Hepatocyte (in vitro differentiated cells): ENCODE measurements at regions not wholly inside any gene's neighbourhood (a gene's known extent, or its start where the extent isn't known, plus 50 kb on each side); places are given as distances from the start of the nearest gene placed in this dataset.

Experiments used
- EZH2 ChIP-seq: fragments of 200-600 bp; sonication (generic); IDR thresholded peaks from 2 replicates; pipeline ENCODE4 v1.6.1; 2016; ENCODE audit warnings: antibody characterized with exemption, mild to moderate bottlenecking, borderline replicate concordance
- TF ChIP-seq, protein P1 (sequence below): fragments of 200-600 bp; sonication (generic); IDR thresholded peaks from 2 replicates; pipeline ENCODE4 v1.5.1; 2016; ENCODE audit warnings: antibody characterized with exemption, mild to moderate bottlenecking; ENCODE audit not compliant: poor library complexity

DNA sequence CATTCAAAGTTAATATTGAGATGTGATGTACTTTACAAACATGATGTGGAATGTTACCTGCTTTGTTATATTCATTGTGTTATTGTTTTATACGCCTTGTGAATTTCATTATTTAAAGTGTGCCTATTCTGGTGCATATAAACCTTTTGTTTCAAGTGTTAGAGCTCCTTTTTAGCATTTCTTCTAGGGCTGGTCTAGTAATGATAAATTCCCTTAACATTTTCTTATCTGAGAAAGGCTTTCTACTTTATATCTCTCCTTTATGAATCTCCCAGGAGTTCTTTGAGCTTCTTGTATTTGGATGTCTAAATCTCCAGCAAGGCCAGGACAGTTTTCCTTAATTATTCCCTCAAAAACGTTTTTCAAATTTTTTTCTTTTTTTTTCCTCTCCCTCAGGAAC, 1005.6 kb downstream of the IGSF11 start:
- TF ChIP-seq, protein P1, sequence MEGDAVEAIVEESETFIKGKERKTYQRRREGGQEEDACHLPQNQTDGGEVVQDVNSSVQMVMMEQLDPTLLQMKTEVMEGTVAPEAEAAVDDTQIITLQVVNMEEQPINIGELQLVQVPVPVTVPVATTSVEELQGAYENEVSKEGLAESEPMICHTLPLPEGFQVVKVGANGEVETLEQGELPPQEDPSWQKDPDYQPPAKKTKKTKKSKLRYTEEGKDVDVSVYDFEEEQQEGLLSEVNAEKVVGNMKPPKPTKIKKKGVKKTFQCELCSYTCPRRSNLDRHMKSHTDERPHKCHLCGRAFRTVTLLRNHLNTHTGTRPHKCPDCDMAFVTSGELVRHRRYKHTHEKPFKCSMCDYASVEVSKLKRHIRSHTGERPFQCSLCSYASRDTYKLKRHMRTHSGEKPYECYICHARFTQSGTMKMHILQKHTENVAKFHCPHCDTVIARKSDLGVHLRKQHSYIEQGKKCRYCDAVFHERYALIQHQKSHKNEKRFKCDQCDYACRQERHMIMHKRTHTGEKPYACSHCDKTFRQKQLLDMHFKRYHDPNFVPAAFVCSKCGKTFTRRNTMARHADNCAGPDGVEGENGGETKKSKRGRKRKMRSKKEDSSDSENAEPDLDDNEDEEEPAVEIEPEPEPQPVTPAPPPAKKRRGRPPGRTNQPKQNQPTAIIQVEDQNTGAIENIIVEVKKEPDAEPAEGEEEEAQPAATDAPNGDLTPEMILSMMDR = no peak
- no peak for TF ChIP-seq EZH2
